SK-N-MC (cell line): ENCODE measurements at regions not wholly inside any gene's neighbourhood (a gene's known extent, or its start where the extent isn't known, plus 50 kb on each side); places are given as distances from the start of the nearest gene placed in this dataset.

Experiments used
- DNase-seq: peaks from one replicate; pipeline ENCODE4 v3.0.0-alpha.2; 2011; ENCODE audit warnings: low read depth, low spot score
- H3K27ac ChIP-seq: fragments of 200-600 bp; sonication (generic); 2 replicates; pipeline ENCODE4 v1.5.1; 2016; ENCODE audit warnings: mixed run types
- H3K36me3 ChIP-seq: fragments of 200-600 bp; sonication (generic); 2 replicates; pipeline ENCODE4 v1.6.1; 2017; ENCODE audit warnings: antibody characterized with exemption, low read length, mixed read lengths; ENCODE audit not compliant: insufficient read depth
- H3K4me3 ChIP-seq: fragments of 200-600 bp; sonication (generic); 2 replicates; pipeline ENCODE4 v1.5.1; 2016
- H3K9ac ChIP-seq: fragments of 200-600 bp; sonication (generic); 2 replicates; pipeline ENCODE4 v1.8.0; 2017; ENCODE audit warnings: mixed run types, mixed read lengths; ENCODE audit not compliant: insufficient read length
- H3K9me3 ChIP-seq: fragments of 200-600 bp; sonication (generic); 2 replicates; pipeline ENCODE4 v1.6.1; 2017; ENCODE audit warnings: low read depth, mild to moderate bottlenecking, antibody characterized with exemption, low read length, moderate library complexity, mixed read lengths
- EZH2 ChIP-seq: fragments of 200-600 bp; sonication (generic); IDR thresholded peaks from one replicate; pipeline ENCODE4 v1.6.1; 2017; ENCODE audit warnings: antibody characterized with exemption
- FOXP2 ChIP-seq: optimal IDR thresholded peaks from 2 replicates; pipeline ENCODE3; 2011; ENCODE audit warnings: mild to moderate bottlenecking, moderate library complexity; ENCODE audit not compliant: insufficient read depth; ENCODE audit errors: extremely low read length, control extremely low read depth
- POLR2AphosphoS5 ChIP-seq: IDR thresholded peaks from 2 replicates; pipeline ENCODE4 v1.6.1; 2012; ENCODE audit warnings: mild to moderate bottlenecking, low read depth, low read length, borderline replicate concordance

DNA sequence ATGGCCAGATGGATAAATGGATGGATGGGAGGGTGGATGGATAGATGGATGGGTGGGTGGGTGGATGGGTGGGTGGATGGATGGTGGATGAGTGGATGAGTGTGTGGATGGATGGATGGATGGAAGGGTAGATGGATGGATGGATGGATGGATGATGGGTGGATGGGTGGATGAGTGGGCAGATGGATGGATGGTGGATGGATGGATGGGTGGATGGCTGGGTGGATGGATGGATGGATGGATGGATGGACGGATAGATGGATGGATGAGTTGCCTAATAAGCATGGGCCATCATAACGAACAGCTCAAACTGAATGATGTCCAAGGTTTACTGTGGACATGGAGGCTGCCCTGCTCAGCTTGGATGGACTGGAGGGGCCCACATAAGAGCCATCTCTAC lies 89.8 kb upstream of the SMIM23 start:
- Histone ChIP-seq H3K9ac (no peak overlapping the region), H3K36me3 (no peaks in the 10 kb centered on the region), H3K27ac (no peak overlapping the region), H3K4me3 (no peak overlapping the region), H3K9me3 (no peaks in the 10 kb centered on the region)
- no peak for DNase-seq
- TF ChIP-seq EZH2, result no peak
- no peak for TF ChIP-seq POLR2AphosphoS5
- no peak for TF ChIP-seq FOXP2

DNA sequence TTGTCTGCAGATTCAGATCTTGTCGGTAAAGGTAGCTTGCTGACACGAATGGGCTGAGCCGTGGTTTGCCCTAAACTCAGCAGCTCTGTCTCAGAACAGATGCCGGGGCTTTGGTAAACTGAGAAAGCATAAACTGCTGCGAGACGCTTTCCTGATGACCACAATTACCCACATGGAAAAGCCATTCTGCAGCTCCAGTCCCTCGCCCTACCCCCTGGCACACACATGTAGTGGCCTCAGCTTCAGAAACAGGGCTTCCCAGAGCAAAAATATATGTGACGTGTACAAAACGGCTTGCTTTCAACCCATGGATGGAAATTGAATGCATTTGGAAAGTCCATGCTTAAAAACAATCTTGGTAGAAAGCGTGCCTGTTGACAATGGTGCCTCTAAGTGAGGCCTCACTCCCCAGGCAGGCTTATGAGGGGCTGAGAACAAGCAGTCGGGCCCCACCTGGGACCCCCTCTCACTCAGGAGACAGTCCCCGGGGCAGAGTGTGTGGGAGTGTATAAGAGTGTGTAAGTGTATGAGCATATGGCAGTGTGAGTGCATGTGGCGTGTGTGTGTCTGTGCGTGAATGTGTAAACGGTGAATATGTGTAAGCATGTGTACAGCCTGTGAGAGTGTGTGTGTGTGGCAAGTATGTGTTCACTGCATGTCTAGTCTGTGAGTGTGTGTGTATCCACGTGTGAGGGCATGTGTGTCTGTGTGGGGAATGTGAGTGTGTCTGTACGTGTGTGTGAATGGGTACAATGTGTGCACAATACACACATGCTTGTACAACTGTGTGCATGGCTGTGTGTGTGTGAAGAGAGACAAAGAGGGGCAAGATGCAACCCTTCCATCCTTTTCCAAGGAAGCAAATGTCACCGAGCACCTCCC lies 88.2 kb upstream of the SMIM23 start:
- no peak for TF ChIP-seq FOXP2
- no peak for TF ChIP-seq POLR2AphosphoS5
- TF ChIP-seq EZH2, result no peak
- DNase-seq, result no peak
- no peak overlapping the region for H3K9ac ChIP-seq
- H3K4me3 ChIP-seq, result no peak overlapping the region
- H3K9me3 ChIP-seq, result no peaks in the 10 kb centered on the region
- no peak overlapping the region for H3K27ac ChIP-seq
- H3K36me3 ChIP-seq, result no peaks in the 10 kb centered on the region

DNA sequence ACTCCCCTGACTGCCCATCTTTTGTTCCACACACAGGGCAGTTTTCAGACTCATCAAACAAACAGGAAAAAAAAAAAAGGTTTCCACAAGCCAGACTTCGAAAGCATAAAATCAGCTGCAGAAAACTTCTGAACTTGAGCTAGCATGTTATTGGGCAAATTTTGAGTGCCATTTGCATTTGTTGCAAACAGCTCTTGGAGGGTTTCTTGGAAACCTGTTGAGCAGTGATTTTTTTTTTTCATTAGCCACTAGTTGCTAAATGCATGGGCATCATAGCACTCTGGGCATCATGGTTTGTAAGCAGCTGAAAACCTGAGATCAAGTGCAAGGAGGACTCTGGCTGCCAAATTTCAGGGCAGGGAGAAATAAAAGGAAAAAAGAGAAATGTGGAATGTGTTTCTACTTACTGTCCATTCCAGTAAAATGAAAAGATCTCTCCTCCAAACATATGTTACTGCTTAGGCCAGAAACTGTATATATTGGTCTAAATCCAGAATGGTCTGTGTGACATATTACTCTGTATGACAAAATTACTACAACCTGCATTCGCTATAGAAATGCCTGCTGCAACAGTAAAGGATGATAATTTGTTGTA lies 85.2 kb upstream of the SMIM23 start:
- Histone ChIP-seq H3K27ac (no peak overlapping the region), H3K9ac (no peak overlapping the region), H3K9me3 (no peaks in the 10 kb centered on the region), H3K4me3 (no peak overlapping the region), H3K36me3 (no peaks in the 10 kb centered on the region)
- DNase-seq, result no peak
- TF ChIP-seq FOXP2, result no peak
- no peak for TF ChIP-seq POLR2AphosphoS5
- no peak for TF ChIP-seq EZH2

DNA sequence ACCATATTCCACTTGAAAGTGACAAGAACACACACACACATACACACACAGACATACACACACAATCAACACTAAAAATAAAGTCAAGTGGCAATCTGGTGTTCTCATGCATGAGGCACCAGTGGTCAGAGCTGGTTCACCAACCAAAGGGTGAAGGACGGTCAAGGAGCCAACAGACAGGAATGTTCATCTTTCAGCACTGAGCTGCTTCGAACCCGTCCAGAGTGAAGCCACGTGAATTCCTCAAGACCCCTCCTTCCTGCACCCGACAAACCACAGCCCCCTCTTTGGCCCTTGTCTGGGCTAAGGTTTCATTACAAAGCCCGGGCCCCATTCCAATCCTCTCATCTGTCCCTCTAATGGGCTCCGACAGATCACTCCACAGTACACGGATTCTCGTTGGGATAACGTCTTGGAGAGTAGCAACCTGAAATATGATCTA lies 84.5 kb upstream of the SMIM23 start:
- Histone ChIP-seq H3K9ac (no peak overlapping the region), H3K9me3 (no peaks in the 10 kb centered on the region), H3K27ac (no peak overlapping the region), H3K36me3 (no peaks in the 10 kb centered on the region), H3K4me3 (no peak overlapping the region)
- no peak for DNase-seq
- TF ChIP-seq POLR2AphosphoS5 (no peak), FOXP2 (no peak), EZH2 (no peak)

DNA sequence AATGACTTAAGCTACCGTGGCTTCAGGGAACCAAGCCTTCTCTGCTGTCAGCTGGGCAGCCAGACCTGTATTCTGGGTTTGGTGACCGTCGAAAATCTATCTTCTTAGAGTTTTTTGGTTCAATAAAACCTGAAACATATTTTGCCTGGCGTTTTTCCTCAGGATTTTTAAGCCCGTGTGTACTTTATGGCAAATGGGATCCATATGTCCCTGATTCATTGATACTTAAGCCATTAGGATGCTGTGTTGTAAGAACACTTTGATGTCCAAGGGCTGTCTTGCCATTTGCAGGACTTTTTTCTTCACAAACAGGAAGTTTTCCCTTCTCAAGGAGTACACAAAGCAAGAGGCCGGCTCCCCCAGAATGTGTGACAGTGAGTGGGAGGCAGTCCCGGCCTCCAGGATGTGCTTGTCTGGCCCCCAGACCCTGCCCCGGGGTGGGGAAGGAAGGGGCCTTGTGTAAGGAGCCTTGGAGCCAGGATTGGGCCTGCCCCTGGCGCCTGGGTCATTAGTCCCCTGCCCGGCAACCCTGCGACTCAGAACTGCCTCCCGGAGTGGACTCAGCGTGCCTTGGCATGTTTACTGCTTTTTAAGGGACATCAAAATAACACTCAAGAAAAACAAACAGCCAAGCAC lies 83.4 kb upstream of the SMIM23 start:
- no peak overlapping the region for H3K9ac ChIP-seq
- no peaks in the 10 kb centered on the region for H3K9me3 ChIP-seq
- no peaks in the 10 kb centered on the region for H3K36me3 ChIP-seq
- no peak for DNase-seq
- no peak overlapping the region for H3K4me3 ChIP-seq
- TF ChIP-seq EZH2 (no peak), FOXP2 (no peak), POLR2AphosphoS5 (no peak)
- H3K27ac ChIP-seq, result no peak overlapping the region

DNA sequence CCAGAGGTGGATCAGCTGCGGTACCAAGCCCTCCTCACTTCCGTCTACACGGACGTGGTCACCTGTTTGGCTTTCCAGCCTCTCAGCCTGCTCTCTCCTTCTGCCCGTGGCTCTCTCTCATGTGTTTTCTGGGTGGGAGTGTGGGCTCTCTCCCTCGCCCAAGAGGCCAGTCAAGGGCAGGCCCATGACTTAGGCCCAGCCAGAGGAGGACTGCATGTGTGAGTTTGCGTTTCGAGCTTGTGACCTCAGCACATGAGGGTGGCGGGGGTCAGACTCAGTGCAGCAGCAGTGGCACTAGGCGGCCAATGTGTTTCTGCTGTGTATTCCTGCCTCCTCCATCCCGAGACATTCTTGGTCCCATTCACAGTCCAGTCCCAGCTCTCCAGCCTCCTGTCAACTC lies 82.5 kb upstream of the SMIM23 start:
- H3K9me3 ChIP-seq, result no peaks in the 10 kb centered on the region
- TF ChIP-seq EZH2 (no peak), POLR2AphosphoS5 (no peak), FOXP2 (no peak)
- H3K9ac ChIP-seq, result no peak overlapping the region
- H3K4me3 ChIP-seq, result no peak overlapping the region
- no peak overlapping the region for H3K27ac ChIP-seq
- no peaks in the 10 kb centered on the region for H3K36me3 ChIP-seq
- no peak for DNase-seq

DNA sequence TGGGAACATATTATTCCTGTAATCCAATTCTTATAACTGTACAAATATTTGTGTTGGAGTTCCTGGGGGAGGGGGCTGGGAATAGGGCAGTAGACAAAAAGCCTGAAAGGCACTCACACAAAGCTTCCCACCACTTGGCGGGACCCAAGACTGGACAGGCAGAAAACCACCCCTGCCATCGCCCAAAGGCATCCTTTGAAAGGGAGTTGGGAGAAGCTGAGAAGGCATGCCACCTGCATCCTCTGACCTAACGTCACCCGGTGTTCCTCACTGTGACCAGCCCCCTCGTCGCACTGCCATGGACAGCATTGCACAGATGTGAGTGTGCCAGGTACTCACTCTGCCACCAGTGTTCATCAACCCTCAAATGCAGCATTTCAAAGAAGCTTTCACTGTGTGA lies 80.6 kb upstream of the SMIM23 start:
- Histone ChIP-seq H3K9me3 (no peaks in the 10 kb centered on the region), H3K9ac (no peak overlapping the region), H3K36me3 (no peaks in the 10 kb centered on the region), H3K27ac (no peak overlapping the region), H3K4me3 (no peak overlapping the region)
- TF ChIP-seq EZH2 (no peak), FOXP2 (no peak), POLR2AphosphoS5 (no peak)
- DNase-seq, result no peak

DNA sequence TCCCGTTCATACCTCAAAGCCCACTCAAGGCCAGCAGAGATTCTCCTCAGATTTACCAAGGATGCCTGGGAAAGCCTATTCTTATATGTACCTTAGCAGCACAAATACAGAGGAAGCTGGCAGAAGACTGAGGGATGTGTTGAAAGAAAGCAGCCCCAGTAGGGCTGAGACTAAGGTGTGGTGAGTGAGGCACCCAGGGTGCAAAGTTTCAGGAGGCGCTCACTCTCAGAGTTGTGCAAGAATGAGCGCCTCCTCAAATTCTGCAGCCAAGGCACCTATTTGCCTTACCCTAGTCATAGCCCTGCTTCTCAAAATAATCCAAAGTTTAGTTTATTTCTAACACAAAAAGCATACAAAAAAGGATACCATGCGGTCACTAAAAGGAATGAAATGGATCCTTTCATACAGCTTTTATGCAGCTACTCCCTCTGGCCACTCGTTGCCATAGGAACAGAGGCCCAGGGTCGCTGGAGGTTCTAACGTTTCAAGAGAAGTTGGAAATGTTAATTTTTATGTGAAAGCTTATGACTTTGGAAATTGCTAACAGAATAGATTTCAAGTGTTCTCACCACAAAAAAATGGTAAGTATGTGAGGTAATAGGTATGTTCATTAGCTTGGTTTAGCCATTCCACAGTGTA lies 79.7 kb upstream of the SMIM23 start:
- Histone ChIP-seq H3K36me3 (no peaks in the 10 kb centered on the region), H3K4me3 (no peak overlapping the region), H3K9me3 (no peaks in the 10 kb centered on the region), H3K27ac (no peak overlapping the region), H3K9ac (no peak overlapping the region)
- no peak for DNase-seq
- TF ChIP-seq EZH2, result no peak
- TF ChIP-seq POLR2AphosphoS5, result no peak
- no peak for TF ChIP-seq FOXP2
